ENCODE measurements at regions not wholly inside any gene's neighbourhood (a gene's known extent, or its start where the extent isn't known, plus 50 kb on each side); places are given as distances from the start of the nearest gene placed in this dataset.

DNA sequence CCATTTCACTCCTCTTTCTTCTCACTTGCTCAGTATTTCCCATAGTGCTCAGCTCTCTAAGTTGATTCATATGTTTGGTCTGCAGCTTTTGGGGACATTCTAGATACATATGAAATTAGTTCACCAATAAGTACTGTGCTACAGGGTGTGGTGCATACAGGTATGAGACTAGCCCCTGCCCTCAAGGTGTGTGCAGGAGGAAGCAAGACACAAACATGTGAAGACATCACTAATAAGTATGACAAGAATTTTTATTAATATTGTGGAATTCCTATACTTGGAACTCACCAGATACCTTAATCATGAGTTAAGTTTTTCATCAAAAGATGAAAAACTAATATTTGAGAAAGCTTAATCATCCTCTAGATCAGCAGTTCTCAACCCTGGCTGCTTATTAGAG, 505.2 kb downstream of the ZNF674 start:
- in situ Hi-C loops (cut with MboI; ENCODE audit: low sequenced_read_pairs, unreplicated experiment) = no loop called here
- no peak for DNase-seq (ENCODE audit: low spot score)
- TF ChIP-seq CTCF (IDR thresholded peaks at IDR 0.05; ENCODE audit: borderline replicate concordance, control extremely low read depth, extremely low read depth, insufficient read depth, missing control alignments) = no peak

- in situ Hi-C loops (cut with MboI; ENCODE audit: low sequenced_read_pairs, unreplicated experiment) = no loop called here
- no peak for TF ChIP-seq CTCF (IDR thresholded peaks at IDR 0.05; ENCODE audit: borderline replicate concordance, control extremely low read depth, extremely low read depth, insufficient read depth, missing control alignments)
- no peak for DNase-seq (ENCODE audit: low spot score)
These were observed 505.7 kb downstream of the ZNF674 start for GRCh38 chrX:46039526-46039925.

GRCh38 chrX:46036508-46036907, 508.7 kb downstream of the ZNF674 start:
- TF ChIP-seq CTCF (IDR thresholded peaks at IDR 0.05; ENCODE audit: borderline replicate concordance, control extremely low read depth, extremely low read depth, insufficient read depth, missing control alignments) = no peak

DNA sequence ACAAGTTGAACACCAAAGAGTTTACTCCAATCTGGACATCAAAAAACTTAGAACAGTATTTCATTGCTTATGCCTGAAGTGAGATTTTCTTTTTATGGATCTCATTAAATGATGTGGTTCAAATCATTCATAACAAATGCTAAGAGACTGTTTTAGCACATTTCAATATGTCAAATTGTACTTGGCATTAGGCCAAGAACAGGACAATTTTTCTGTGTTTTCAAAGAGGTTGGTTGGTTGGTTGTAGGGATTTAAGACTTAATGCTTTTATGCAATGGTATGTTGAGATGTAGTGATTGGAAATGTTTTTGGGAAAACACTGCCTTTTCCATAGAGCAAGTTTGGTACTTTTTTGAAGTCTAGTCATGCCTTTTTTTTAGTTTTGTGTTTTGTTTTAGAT, 510.4 kb downstream of the ZNF674 start:
- no peak for TF ChIP-seq CTCF (IDR thresholded peaks at IDR 0.05; ENCODE audit: borderline replicate concordance, control extremely low read depth, extremely low read depth, insufficient read depth, missing control alignments)
- in situ Hi-C loops (cut with MboI; ENCODE audit: low sequenced_read_pairs, unreplicated experiment) = no loop called here
- DNase-seq (ENCODE audit: low spot score) = no peak

More at GRCh38 chrX:46036508-46036907, 508.7 kb downstream of the ZNF674 start:
- DNase-seq (ENCODE audit: low spot score) = no peak
- in situ Hi-C loops (cut with MboI; ENCODE audit: low sequenced_read_pairs, unreplicated experiment) = no loop called here

DNA sequence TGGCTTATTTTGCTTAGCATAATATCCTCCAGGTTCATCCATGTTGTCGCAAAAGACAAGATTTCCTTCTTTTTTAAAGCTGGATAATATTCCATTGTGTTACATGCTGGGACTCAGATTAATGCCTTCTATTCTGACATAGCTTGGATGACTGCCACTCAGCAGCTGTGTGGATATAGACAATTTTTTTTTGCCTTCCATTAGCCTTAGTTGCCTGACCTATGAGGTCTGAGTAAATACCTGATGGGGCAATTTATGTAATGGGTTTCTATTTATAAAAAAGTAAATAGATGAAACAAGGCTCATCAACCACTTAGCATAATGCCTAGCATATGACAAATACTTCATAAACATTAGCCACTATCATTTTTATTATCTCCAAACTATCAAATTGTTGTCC, 515.4 kb downstream of the ZNF674 start:
- DNase-seq (ENCODE audit: low spot score) = no peak
- TF ChIP-seq CTCF (IDR thresholded peaks at IDR 0.05; ENCODE audit: borderline replicate concordance, control extremely low read depth, extremely low read depth, insufficient read depth, missing control alignments) = no peak
- in situ Hi-C loops (cut with MboI; ENCODE audit: low sequenced_read_pairs, unreplicated experiment) = no loop called here

GRCh38 chrX:46016296-46016695, 528.9 kb downstream of the ZNF674 start:
- TF ChIP-seq CTCF (IDR thresholded peaks at IDR 0.05; ENCODE audit: borderline replicate concordance, control extremely low read depth, extremely low read depth, insufficient read depth, missing control alignments) = no peak
- in situ Hi-C loops (cut with MboI; ENCODE audit: low sequenced_read_pairs, unreplicated experiment) = no loop called here
- no peak for DNase-seq (ENCODE audit: low spot score)

GRCh38 chrX:46015653-46016052, 529.6 kb downstream of the ZNF674 start:
- no peak for DNase-seq (ENCODE audit: low spot score)
- no peak for TF ChIP-seq CTCF (IDR thresholded peaks at IDR 0.05; ENCODE audit: borderline replicate concordance, control extremely low read depth, extremely low read depth, insufficient read depth, missing control alignments)
- in situ Hi-C loops (cut with MboI; ENCODE audit: low sequenced_read_pairs, unreplicated experiment) = no loop called here
